ENCODE measurements at regions not wholly inside any gene's neighbourhood (a gene's known extent, or its start where the extent isn't known, plus 50 kb on each side); places are given as distances from the start of the nearest gene placed in this dataset.

DNA sequence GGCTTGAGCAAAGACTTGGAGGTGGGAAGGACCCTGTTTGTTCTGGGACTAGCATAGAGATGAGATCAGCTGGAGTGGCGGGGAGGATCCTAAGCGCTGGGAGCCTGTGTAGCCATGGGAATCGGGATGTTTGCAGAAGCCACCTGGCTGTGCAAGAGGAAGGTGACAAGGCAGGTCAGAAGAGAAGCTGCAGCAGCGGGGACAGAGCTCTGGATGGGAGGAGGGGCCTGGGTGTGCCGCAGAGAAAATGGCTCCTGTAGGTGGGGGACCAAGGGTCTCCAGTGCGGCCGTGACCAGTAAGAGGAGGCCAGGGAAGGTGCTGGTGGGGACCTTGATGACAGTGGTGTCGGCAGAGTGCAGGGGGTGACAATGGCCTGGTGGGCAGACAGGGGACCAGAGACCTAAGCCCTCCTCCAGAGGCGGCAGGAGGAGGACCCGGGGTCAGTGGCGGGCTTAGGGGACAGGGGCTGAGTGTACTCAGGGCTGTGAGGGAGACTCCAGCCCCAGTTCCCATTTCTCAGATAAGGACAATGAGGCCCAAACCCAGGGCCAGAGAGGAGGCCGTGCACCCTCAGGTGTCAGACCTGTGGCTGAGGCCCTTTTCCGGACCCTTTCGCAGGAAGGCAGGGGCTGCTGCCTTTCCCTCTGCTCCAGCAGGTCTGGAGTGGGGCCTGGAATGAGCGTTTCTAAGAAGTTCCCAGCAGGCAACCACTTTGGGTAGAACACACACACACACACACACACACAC is 206.6 kb upstream of the RTL1 start:
- dilution Hi-C loops (cut with HindIII; ENCODE audit: low sequenced_read_pairs, unreplicated experiment) (no loop called here), intact Hi-C loops (cut with micrococcal nuclease) (no loop called here), in situ Hi-C loops (cut with MboI; ENCODE audit: low sequenced_read_pairs) (no loop called here)
- TF ChIP-seq CHD1 (IDR thresholded peaks at IDR 0.05; ENCODE audit: low read depth, low read length) (no peak), MAFK (IDR thresholded peaks at IDR 0.05; ENCODE audit: low read depth, low read length) (no peak), RCOR1 (IDR thresholded peaks at IDR 0.05; ENCODE audit: insufficient replicate concordance, low read length) (no peak), CEBPB (IDR thresholded peaks at IDR 0.05; ENCODE audit: low read depth, low read length) (no peak), SMC3 (IDR thresholded peaks at IDR 0.05; ENCODE audit: low read depth, low read length) (no peak), ELK1 (IDR thresholded peaks at IDR 0.05; ENCODE audit: borderline replicate concordance, low read depth, low read length) (no peak), POLR2A (IDR thresholded peaks at IDR 0.05; ENCODE audit: low read depth, low read length) (no peak), MAZ (IDR thresholded peaks at IDR 0.05; ENCODE audit: borderline replicate concordance, low read depth, low read length) (no peak)
- no peak overlapping the region for H3K14ac ChIP-seq (replicated peaks; ENCODE audit: low read depth, low read length)
- H3K27me3 ChIP-seq (ENCODE audit: control insufficient read depth, insufficient read depth, low read length), result peaks cover 5% of the 10 kb centered on the region; the same call in 1 of the 2 replicates
- H2BK5ac ChIP-seq (ENCODE audit: low read depth, low read length, poor library complexity, severe bottlenecking), result no peak overlapping the region
- H3K23ac ChIP-seq (ENCODE audit: low read depth, low read length), result no peak overlapping the region
- no peak overlapping the region for H2AK5ac ChIP-seq (ENCODE audit: low read depth, low read length)
- no peak overlapping the region for H4K8ac ChIP-seq (ENCODE audit: low read depth in 2 of 2, low read length in 2 of 2)
- H3K4me2 ChIP-seq (ENCODE audit: low read depth, low read length), result no peak overlapping the region
- DNase-seq, result no peak
- H2BK15ac ChIP-seq (ENCODE audit: low read depth, low read length), result no peak overlapping the region
- no peak overlapping the region for H3K27ac ChIP-seq (ENCODE audit: insufficient read depth, low read length)
- H2BK120ac ChIP-seq (ENCODE audit: low read depth, low read length), result no peak overlapping the region
- H4K5ac ChIP-seq (ENCODE audit: low read depth, low read length), result no peak overlapping the region
- no peak overlapping the region for H3K4me3 ChIP-seq (ENCODE audit: insufficient read depth, low read depth, low read length)
- H3K18ac ChIP-seq (ENCODE audit: low read depth, low read length), result no peak overlapping the region
- ChIA-PET POLR2A (ENCODE audit: unreplicated experiment) (no interaction called here), CTCF (no interaction called here)
- H3K4ac ChIP-seq (ENCODE audit: low read depth, low read length), result no peak overlapping the region
- H3K36me3 ChIP-seq (ENCODE audit: control insufficient read depth, insufficient read depth, low read length), result no peaks in the 10 kb centered on the region
- no peak for ATAC-seq (ENCODE audit: low read depth)
- H3K9me1 ChIP-seq (ENCODE audit: insufficient read depth, low read length), result no peaks in the 10 kb centered on the region
- no peaks in the 10 kb centered on the region; the same call in 1 of the 2 replicates for H3K9me3 ChIP-seq (ENCODE audit: control insufficient read depth, insufficient read depth, low read length)
- no peak overlapping the region for H2AFZ ChIP-seq (replicated peaks; ENCODE audit: low read length, poor library complexity)
- no peaks in the 10 kb centered on the region for H3K79me1 ChIP-seq (ENCODE audit: low read depth in 1 of 2, low read length in 2 of 2)
- no peak overlapping the region for H2AK9ac ChIP-seq (replicated peaks; ENCODE audit: low read depth, low read length, poor library complexity)
- no peak overlapping the region for H2BK20ac ChIP-seq (ENCODE audit: low read depth, low read length)
- H4K91ac ChIP-seq (ENCODE audit: insufficient read depth, low read depth, low read length), result no peak overlapping the region
- H3K4me1 ChIP-seq (ENCODE audit: control insufficient read depth, insufficient read depth, low read length), result no peaks in the 10 kb centered on the region
- 100% methylated on average over 1 of the region's 15 CpGs; no CpG with 5 or more reads in 1 of the 2 experiments for WGBS, 2 experiments (ENCODE audit: extremely low coverage in 2 of 2, insufficient read length in 1 of 2)
- no peak overlapping the region for H3K9ac ChIP-seq (ENCODE audit: low read depth, low read length)
- no TSS peak for BruUV-seq (replicated peaks)
- no peaks in the 10 kb centered on the region for H4K20me1 ChIP-seq (ENCODE audit: insufficient read depth, low read length)
- no peak overlapping the region for H3K56ac ChIP-seq (ENCODE audit: extremely low read depth, insufficient read depth, low read length)
